Osteoblast (primary cell): ENCODE measurements at regions not wholly inside any gene's neighbourhood (a gene's known extent, or its start where the extent isn't known, plus 50 kb on each side); places are given as distances from the start of the nearest gene placed in this dataset.
A peak's percentile ranks its signal among the peaks of the same experiment; 100 is the strongest.

ENCODE experiments used
- DNase-seq: peaks from one replicate; pipeline ENCODE4 v3.0.0; 2011; ENCODE audit warnings: low spot score, mixed read lengths; ENCODE audit not compliant: insufficient read length; ENCODE audit errors: missing footprints
- H2AFZ ChIP-seq: 2 replicates; pipeline ENCODE4 v1.6.0; 2011; ENCODE audit warnings: mild to moderate bottlenecking, low read length
- H3K27ac ChIP-seq: 2 replicates; pipeline ENCODE4 v1.5.1; 2011; ENCODE audit warnings: mild to moderate bottlenecking, low read depth, low read length, moderate library complexity
- H3K27me3 ChIP-seq: 2 replicates; pipeline ENCODE4 v1.6.0; 2012; ENCODE audit warnings: mild to moderate bottlenecking, control low read depth, inconsistent platforms, low read length, moderate library complexity; ENCODE audit not compliant: insufficient read depth
- H3K36me3 ChIP-seq: 2 replicates; pipeline ENCODE4 v1.5.1; 2011; ENCODE audit warnings: mild to moderate bottlenecking, low read length, control low read depth, moderate library complexity; ENCODE audit not compliant: insufficient read depth
- H3K4me1 ChIP-seq: 2 replicates; pipeline ENCODE4 v1.5.1; 2011; ENCODE audit warnings: mild to moderate bottlenecking, low read length, control low read depth, moderate library complexity; ENCODE audit not compliant: insufficient read depth
- H3K4me2 ChIP-seq: 2 replicates; pipeline ENCODE4 v1.6.0; 2011; ENCODE audit warnings: mild to moderate bottlenecking, low read length; ENCODE audit not compliant: insufficient read depth
- H3K4me3 ChIP-seq: fragments of 200-600 bp; sonication (generic); 3 replicates; pipeline ENCODE4 v1.5.1; 2012; ENCODE audit warnings: mild to moderate bottlenecking, low read length, inconsistent platforms; ENCODE audit not compliant: insufficient read depth
- H3K79me2 ChIP-seq: 2 replicates; pipeline ENCODE4 v1.6.0; 2012; ENCODE audit warnings: mild to moderate bottlenecking, low read length, control low read depth, inconsistent platforms; ENCODE audit not compliant: insufficient read depth
- H3K9me3 ChIP-seq: 2 replicates; pipeline ENCODE4 v1.5.1; 2011; ENCODE audit warnings: low read depth, low read length, control low read depth
- H4K20me1 ChIP-seq: 2 replicates; pipeline ENCODE4 v1.6.0; 2012; ENCODE audit warnings: mild to moderate bottlenecking, low read length, control low read depth; ENCODE audit not compliant: insufficient read depth
- CTCF ChIP-seq: IDR thresholded peaks from 2 replicates; pipeline ENCODE4 v1.5.1; 2011; ENCODE audit warnings: mild to moderate bottlenecking, low read depth, low read length, moderate library complexity; ENCODE audit errors: extremely low read depth

DNA sequence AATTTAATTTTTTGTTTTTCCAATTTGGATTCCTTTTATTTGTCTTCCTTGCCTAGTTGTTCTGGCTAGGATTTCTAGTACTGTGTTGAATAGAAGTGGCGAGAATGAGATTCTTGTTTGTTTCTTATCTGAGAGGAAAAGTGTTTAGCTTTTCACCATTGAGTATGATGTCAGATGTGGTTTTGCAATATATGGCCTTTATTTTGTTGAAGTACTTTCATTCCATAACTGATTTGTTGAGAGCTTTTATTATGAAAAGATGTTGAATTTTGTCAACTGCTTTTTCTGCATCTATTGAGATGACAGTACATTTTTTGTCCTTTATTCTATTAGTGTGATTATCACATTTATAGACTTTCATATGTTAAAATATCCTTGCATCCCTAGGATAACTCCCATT, 462.0 kb downstream of the CCDC91 start:
- no peaks in the 10 kb centered on the region for H4K20me1 ChIP-seq
- no peaks in the 10 kb centered on the region for H3K36me3 ChIP-seq
- H3K27me3 ChIP-seq: no peaks in the 10 kb centered on the region
- no peak overlapping the region for H3K27ac ChIP-seq
- no peak for TF ChIP-seq CTCF
- H3K4me3 ChIP-seq: no peak overlapping the region
- H2AFZ ChIP-seq: no peak overlapping the region
- H3K4me1 ChIP-seq: no peaks in the 10 kb centered on the region
- H3K79me2 ChIP-seq: no peaks in the 10 kb centered on the region
- H3K4me2 ChIP-seq: no peak overlapping the region
- no peaks in the 10 kb centered on the region for H3K9me3 ChIP-seq
- no peak for DNase-seq

- no peak overlapping the region for H2AFZ ChIP-seq
- H4K20me1 ChIP-seq: no peaks in the 10 kb centered on the region
- H3K27me3 ChIP-seq: no peaks in the 10 kb centered on the region
- H3K79me2 ChIP-seq: no peaks in the 10 kb centered on the region
- no peaks in the 10 kb centered on the region for H3K4me1 ChIP-seq
- no peaks in the 10 kb centered on the region for H3K36me3 ChIP-seq
- no peak overlapping the region for H3K27ac ChIP-seq
- no peaks in the 10 kb centered on the region for H3K9me3 ChIP-seq
- no peak overlapping the region for H3K4me2 ChIP-seq
- no peak for DNase-seq
- H3K4me3 ChIP-seq: no peak overlapping the region
- no peak for TF ChIP-seq CTCF
Observed at GRCh38 chr12:28681980-28682379, 467.1 kb upstream of the FAR2 start.

GRCh38 chr12:28683366-28683765, 465.7 kb upstream of the FAR2 start:
- peak; percentile 21 for DNase-seq
- no peak overlapping the region for H3K4me3 ChIP-seq
- H3K79me2 ChIP-seq: no peaks in the 10 kb centered on the region

More at GRCh38 chr12:28683366-28683765, 465.7 kb upstream of the FAR2 start:
- Histone ChIP-seq H3K4me1 (no peaks in the 10 kb centered on the region), H3K4me2 (no peak overlapping the region), H3K36me3 (no peaks in the 10 kb centered on the region), H3K27me3 (no peaks in the 10 kb centered on the region), H4K20me1 (no peaks in the 10 kb centered on the region), H2AFZ (no peak overlapping the region), H3K27ac (no peak overlapping the region), H3K9me3 (no peaks in the 10 kb centered on the region)
- TF ChIP-seq CTCF: no peak
